ENCODE measurements at regions not wholly inside any gene's neighbourhood (a gene's known extent, or its start where the extent isn't known, plus 50 kb on each side); places are given as distances from the start of the nearest gene placed in this dataset.

GRCh38 chr1:58157256-58157655 is 389.3 kb downstream of the OMA1 start:
- intact Hi-C loops (cut with DNase I): no loop called here
- no peak for DNase-seq (ENCODE audit: low spot score)

- DNase-seq (ENCODE audit: low spot score): no peak
- intact Hi-C loops (cut with DNase I): no loop called here
Observed at GRCh38 chr1:58156831-58157230, 389.7 kb downstream of the OMA1 start.

GRCh38 chr1:58156124-58156468 is 390.4 kb downstream of the OMA1 start:
- intact Hi-C loops (cut with DNase I): no loop called here
- DNase-seq (ENCODE audit: low spot score): no peak

GRCh38 chr1:58155418-58156123 is 391.0 kb downstream of the OMA1 start:
- DNase-seq (ENCODE audit: low spot score): no peak
- intact Hi-C loops (cut with DNase I): no loop called here

GRCh38 chr1:58154256-58154655 is 392.3 kb downstream of the OMA1 start:
- no peak for DNase-seq (ENCODE audit: low spot score)
- intact Hi-C loops (cut with DNase I): no loop called here

- intact Hi-C loops (cut with DNase I): no loop called here
Observed at GRCh38 chr1:58152697-58153096, 393.8 kb downstream of the OMA1 start.

GRCh38 chr1:58149271-58149812 is 397.2 kb downstream of the OMA1 start:
- DNase-seq (ENCODE audit: low spot score): no peak
- intact Hi-C loops (cut with DNase I): no loop called here

More at GRCh38 chr1:58152697-58153096, 393.8 kb downstream of the OMA1 start:
- no peak for DNase-seq (ENCODE audit: low spot score)

- intact Hi-C loops (cut with DNase I): no loop called here
- DNase-seq (ENCODE audit: low spot score): no peak
Observed at GRCh38 chr1:58144698-58145270, 401.7 kb downstream of the OMA1 start.

- no peak for DNase-seq (ENCODE audit: low spot score)
- intact Hi-C loops (cut with DNase I): no loop called here
Observed at GRCh38 chr1:58143972-58144697, 402.4 kb downstream of the OMA1 start.

- no peak for DNase-seq (ENCODE audit: low spot score)
- intact Hi-C loops (cut with DNase I): no loop called here
Observed at GRCh38 chr1:58136387-58136786, 410.1 kb downstream of the OMA1 start.

GRCh38 chr1:58135821-58136321 is 410.7 kb downstream of the OMA1 start:
- no peak for DNase-seq (ENCODE audit: low spot score)
- intact Hi-C loops (cut with DNase I): no loop called here

GRCh38 chr1:58133562-58133961 is 413.0 kb downstream of the OMA1 start:
- intact Hi-C loops (cut with DNase I): no loop called here
- no peak for DNase-seq (ENCODE audit: low spot score)

DNA sequence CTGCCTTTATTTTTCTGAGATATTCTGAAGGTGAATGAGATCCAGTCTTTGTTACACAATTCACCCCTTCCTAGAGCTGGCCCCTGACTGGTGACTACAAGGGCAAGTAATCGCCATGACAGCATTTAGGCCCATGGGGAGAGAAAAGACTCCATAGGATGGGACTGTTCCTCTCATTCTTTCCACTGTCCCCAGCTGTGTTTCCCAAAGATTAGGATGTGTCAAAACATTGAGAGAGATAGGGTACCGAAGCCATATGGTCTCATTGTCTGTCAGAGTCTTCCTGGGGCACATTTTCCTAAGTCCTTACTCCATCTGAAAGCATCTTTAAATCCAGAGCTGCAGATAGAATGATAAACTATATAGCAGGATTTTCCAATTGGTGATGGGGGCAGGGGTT is 423.5 kb downstream of the OMA1 start:
- intact Hi-C loops (cut with DNase I): no loop called here
- DNase-seq (ENCODE audit: low spot score): no peak

GRCh38 chr1:58119971-58120370 is 426.6 kb downstream of the OMA1 start:
- DNase-seq (ENCODE audit: low spot score): no peak
- intact Hi-C loops (cut with DNase I): no loop called here

DNA sequence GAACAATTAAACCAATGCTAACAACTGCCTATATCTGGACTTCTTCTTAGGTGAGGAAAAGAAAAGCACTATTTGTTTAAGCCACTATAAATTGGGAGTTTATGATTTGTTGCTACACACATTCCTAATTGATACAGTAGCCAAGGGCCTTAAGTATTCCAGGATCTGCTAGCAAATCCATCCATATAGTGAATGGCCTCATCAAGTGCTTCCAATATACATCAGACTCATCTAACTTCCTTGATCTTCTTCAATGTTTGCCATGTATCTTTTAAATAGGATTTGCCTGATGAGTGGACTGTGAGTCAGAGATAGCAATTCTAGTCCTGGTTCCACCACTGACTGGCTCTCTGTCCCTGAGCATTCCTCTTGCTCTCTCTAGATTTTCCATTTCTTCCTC is 430.2 kb downstream of the OMA1 start:
- intact Hi-C loops (cut with DNase I): no loop called here
- no peak for DNase-seq (ENCODE audit: low spot score)

DNA sequence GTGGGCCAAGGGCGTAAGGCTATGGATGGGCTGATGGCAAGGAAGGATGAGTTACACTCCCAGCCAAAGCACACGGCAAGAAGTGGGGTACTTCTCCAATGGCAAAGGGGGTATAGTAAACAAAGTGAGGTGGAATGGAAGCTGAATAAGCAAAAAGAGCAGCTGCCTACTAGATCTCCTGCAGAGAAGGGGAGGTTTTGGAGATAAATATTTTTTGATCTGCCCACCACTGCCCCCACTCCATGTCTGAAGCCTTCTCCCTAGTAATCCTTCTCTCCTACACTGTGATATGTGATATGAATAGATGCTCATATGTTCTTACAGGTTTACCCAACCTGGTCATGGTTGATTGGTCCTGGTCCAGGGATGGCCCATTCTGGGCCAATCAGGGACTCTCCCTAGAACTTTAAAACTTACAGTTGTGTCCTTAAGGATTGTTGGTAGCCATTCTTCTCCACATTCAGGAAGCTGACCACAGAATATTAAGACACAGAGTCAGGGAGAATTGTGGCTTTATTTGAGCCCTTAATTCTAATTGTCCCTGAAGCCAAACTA is 436.8 kb downstream of the OMA1 start:
- intact Hi-C loops (cut with DNase I): no loop called here
- no peak for DNase-seq (ENCODE audit: low spot score)

DNA sequence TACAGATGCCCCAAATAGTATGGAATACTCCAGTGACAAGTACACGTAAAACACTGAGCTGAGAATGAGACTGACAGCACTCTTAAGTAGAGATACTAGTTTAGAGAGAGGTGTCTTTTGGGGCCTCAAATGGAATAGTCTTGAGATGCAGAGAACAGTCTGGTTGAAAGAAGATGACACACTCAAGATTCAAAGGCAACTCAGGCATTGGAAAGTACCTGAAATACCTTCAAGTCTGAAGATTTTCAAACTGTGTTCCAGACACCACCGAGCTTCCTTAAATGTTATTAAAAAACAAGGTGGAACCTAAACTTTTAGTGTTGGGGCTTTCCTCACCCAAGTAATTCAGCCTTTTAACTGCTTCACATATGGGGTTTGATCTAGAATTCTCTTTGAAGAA is 437.7 kb downstream of the OMA1 start:
- no peak for DNase-seq (ENCODE audit: low spot score)
- intact Hi-C loops (cut with DNase I): no loop called here

DNA sequence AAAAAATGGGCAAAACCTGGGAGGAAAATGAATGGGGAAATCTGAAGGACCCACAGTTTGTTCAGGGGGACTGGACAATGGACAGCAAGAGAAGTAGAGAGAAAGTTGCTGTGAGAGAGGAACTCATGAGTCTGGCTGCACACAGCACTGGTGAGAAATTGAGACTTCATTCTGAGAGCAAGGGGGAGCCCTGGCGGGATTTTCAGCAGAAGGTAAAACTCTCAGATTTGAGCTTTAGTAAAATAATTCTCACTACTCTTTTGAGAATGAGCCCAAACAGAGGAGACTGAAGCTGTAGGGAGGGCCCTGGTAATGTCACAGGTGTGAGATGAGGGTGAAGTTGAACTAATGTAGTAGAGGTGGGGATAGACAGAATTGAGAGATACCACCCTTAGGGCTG is 438.6 kb downstream of the OMA1 start:
- intact Hi-C loops (cut with DNase I): no loop called here
- DNase-seq (ENCODE audit: low spot score): no peak

DNA sequence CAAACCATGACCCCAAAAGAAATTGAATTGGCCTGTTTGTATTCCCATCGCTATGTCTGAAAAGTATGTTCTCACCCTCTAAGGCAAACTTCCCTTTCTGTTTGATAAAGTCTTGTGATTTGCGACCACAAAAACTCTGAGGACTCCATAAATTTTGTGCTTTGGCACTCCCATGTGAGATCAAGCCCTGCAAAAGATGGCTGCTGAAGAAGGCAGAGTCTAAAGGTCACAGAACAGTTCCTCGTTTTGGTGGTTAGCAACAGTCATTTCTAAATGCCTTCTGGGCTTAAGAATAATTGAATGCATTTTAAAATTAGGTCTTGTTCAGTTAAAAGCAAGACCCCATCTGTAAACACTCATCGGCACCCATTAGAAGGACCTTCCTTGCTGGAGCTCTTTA is 441.6 kb downstream of the OMA1 start:
- intact Hi-C loops (cut with DNase I): no loop called here
- no peak for DNase-seq (ENCODE audit: low spot score)

- intact Hi-C loops (cut with DNase I): no loop called here
- no peak for DNase-seq (ENCODE audit: low spot score)
Observed at GRCh38 chr1:58096714-58097113, 449.8 kb downstream of the OMA1 start.

Data from cardiac septum (tissue), 1 donor.